SU-DHL-6 (cell line): ENCODE measurements at regions not wholly inside any gene's neighbourhood (a gene's known extent, or its start where the extent isn't known, plus 50 kb on each side); places are given as distances from the start of the nearest gene placed in this dataset.

Experiments used
- CTCF ChIP-seq: fragments of 200-600 bp; sonication (generic); IDR thresholded peaks from one replicate; pipeline ENCODE4 v1.5.1; 2017; ENCODE audit warnings: antibody characterized with exemption, mild to moderate bottlenecking, low read length, moderate library complexity; ENCODE audit not compliant: insufficient read depth, poor library complexity, severe bottlenecking
- EZH2phosphoT487 ChIP-seq: fragments of 200-600 bp; sonication (generic), shearing (Covaris generic); conservative IDR thresholded peaks from 2 replicates; pipeline ENCODE4 v1.6.1; 2018; ENCODE audit warnings: mild to moderate bottlenecking, antibody characterized with exemption, low read length, moderate library complexity, mixed read lengths

GRCh38 chr5:122680623-122681350 lies 94.1 kb upstream of the SNX2 start:
- no peak for TF ChIP-seq CTCF
- no peak for TF ChIP-seq EZH2phosphoT487
